ENCODE measurements at regions not wholly inside any gene's neighbourhood (a gene's known extent, or its start where the extent isn't known, plus 50 kb on each side); places are given as distances from the start of the nearest gene placed in this dataset.

DNA sequence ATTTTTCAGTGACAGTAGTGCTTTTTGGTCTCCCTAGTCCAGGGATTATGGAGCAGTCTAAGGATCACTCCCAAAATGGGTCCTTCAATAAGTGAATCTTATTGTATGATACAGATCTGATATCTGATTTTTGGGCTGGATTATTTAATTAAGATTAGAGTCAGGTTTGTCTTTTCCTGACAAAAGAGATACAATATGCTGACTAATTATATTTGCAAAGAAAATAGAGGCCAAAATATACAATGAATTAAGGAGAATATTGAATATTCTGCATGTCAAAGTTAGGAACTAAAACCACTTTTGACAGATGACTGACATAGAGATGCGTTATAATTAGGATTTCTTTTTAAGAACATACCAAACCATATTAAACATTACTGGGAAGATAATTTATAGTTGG is 175.2 kb downstream of the FOXG1 start:
- TF ChIP-seq, protein P1, sequence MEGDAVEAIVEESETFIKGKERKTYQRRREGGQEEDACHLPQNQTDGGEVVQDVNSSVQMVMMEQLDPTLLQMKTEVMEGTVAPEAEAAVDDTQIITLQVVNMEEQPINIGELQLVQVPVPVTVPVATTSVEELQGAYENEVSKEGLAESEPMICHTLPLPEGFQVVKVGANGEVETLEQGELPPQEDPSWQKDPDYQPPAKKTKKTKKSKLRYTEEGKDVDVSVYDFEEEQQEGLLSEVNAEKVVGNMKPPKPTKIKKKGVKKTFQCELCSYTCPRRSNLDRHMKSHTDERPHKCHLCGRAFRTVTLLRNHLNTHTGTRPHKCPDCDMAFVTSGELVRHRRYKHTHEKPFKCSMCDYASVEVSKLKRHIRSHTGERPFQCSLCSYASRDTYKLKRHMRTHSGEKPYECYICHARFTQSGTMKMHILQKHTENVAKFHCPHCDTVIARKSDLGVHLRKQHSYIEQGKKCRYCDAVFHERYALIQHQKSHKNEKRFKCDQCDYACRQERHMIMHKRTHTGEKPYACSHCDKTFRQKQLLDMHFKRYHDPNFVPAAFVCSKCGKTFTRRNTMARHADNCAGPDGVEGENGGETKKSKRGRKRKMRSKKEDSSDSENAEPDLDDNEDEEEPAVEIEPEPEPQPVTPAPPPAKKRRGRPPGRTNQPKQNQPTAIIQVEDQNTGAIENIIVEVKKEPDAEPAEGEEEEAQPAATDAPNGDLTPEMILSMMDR (IDR thresholded peaks at IDR 0.05), result no peak
- TF ChIP-seq EZH2 (IDR thresholded peaks at IDR 0.05; ENCODE audit: borderline replicate concordance, insufficient read depth, low read depth, low read length, poor library complexity, severe bottlenecking), result no peak

All from B cell (primary cell).